ENCODE measurements at regions not wholly inside any gene's neighbourhood (a gene's known extent, or its start where the extent isn't known, plus 50 kb on each side); places are given as distances from the start of the nearest gene placed in this dataset.
"Not testable (repeated sequence)": the region's sequence is repeated elsewhere in the genome, so short reads cannot be mapped to it uniquely, and the experiment has no call there.

DNA sequence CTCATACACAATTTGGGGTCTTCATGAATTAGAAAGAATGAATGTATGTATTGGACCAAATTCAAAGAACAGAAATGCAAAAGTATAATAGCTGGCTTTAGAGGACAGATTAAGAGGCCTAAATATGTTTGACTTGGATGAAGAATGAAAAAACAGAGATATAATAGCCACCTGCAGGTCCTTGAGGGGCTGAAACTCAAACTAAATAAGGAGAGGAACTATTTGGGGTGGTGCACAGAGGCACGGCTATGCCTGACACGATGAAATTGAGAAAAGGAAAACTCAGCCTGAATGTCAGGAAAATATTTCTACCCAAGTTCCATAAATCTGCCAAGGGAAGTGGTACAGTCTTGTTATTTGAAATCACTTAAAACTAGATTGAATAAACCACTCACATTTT, 222.9 kb upstream of the DDHD1 start:
- no peak overlapping the region for H3K4me3 ChIP-seq (ENCODE audit: low read depth, low read length)

DNA sequence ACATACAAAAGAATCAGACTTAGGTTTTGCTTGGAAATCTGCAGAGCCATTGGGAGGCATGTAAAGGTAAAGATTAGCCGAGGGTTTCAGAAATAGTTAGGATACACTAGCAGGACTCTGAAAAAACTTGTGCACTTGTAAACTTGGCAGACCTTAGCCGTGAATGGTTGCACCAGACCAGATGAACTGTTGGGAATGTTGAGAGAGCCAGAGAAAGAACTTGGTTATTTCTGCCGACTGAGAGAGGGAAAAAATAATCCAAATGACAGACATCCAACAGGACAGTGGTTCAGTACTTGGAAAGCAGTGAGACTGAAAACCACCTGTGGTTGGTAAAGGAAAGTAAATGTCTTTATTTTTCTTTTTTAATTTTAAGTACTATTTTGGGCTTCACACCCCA, 222.5 kb upstream of the DDHD1 start:
- H3K4me3 ChIP-seq (ENCODE audit: low read depth, low read length) = no peak overlapping the region

DNA sequence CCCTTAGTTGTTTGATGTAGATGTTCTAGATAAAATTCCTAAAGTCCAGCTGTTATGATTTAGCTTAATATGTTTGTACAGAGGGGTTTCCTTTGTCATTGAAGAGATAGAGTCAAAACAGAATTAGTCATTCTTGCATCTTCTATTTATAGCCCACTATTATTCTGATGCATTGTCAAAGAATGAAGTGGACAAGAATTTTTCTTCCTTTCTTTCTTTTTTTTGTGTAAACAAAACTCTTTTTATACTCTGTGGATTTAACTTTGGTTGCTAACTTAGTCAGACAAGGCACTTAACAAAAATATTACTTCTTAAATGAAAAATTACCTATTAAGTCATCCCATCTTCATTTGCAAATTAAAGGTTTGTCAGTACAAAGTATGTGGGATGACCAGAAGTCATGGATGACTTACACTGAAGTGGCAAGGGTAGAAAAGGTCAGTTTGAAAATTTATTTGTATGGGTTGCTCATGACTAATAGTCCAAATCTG, 215.6 kb upstream of the DDHD1 start:
- H3K4me3 ChIP-seq (ENCODE audit: low read depth, low read length) = no peak overlapping the region

DNA sequence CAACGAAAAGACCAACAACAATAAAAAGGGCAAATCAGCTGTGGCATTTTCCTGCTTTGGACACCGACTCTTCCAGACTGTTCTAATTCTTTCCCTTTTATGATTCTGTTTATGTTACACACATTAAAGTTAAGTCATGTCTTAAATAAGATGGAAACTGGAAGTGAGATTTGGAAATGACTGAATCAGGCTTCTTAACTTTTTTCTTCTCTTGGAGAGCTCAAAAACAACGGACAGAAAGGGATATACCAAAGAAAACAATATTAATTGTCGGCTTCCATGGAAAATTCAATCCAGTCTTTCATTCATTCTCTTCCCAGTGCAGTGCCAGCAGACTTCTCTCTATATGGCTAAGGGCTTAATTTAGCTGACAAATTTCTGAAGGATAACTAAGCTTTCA, 214.9 kb upstream of the DDHD1 start:
- no peak overlapping the region for H3K4me3 ChIP-seq (ENCODE audit: low read depth, low read length)

DNA sequence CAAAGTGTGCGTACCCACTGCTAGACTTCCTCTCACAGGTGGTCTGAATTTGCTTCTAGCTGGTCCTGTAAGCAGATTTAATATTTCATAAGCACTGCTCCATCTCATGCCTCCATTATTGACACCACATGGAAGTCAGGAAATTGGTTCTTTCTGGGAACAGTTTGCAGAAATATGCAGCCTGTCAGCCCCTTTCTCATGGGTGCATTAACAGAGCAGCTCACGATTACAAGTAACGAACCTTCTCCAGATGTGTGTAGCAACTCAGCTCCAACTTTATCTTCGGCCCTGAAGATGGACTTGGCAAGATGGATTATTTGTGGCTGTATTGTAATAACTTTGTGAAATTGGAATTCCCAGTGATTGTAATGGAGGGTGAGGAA, 214.5 kb upstream of the DDHD1 start:
- H3K4me3 ChIP-seq (ENCODE audit: low read depth, low read length) = no peak overlapping the region

DNA sequence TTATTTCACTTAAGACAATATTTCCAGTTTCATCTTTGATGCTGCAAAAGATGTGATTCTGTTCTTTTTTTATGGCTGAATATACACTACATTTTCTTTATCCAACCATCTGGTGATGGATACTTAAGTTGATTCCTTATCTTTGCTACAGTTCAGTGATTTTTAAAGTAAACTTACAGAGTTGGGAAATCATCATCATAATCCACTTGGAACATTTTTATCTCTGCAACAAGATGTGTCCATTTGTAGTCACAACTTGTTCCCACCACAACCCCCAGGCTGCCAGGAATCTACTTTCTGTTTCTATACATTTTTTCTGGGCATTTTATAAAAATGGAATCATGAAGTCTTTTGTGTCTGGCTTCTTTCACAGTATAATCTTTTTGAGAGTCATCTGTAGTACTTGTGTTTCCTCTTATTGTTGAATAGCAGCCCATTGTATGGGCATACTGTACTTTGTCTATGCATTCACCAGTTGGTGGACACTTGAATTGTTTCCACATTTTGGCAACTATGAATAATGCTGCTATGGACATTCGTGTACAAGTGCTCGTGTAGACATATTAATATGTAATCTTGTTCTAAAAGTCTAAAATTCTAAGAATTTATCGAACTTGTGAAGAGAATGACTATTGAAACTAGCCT, 212.5 kb upstream of the DDHD1 start:
- no peak overlapping the region for H3K4me3 ChIP-seq (ENCODE audit: low read depth, low read length)

DNA sequence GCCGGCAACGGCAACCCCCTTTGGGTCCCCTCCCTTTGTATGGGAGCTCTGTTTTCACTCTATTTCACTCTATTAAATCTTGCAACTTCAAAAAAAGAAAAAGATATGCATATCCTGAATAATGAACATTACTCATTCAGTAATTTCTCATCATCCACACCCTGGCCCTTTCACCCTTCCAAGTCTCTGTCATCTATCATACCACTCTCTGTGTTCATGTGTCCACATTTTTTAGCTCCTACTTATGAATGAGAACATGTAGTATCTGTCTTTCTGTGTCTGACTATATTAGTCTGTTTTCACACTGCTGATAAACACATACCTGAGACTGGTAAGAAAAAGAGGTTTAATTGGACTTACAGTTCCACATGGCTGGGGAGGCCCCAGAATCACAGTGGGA, 209.8 kb upstream of the DDHD1 start:
- H3K4me3 ChIP-seq (ENCODE audit: low read depth, low read length) = not testable (repeated sequence)

DNA sequence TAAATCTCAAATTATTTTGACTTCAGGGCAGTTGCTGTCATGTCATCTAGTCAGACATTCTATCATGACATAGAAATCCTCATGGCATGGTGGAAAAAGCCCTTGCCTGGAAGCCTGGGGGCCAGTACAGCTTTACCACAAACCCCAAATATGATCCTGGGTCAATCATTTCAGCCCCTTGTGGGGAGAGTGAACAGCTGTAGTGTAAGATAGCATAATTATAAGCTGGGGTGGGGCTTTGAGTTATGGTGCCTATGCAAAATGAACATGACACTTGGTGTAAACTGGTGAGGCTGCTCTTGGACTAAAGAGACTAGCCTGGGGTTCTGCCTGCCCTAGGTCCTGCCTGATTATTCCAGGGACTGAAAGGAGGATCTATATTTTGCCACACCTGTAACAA, 207.7 kb upstream of the DDHD1 start:
- H3K4me3 ChIP-seq (ENCODE audit: low read depth, low read length) = no peak overlapping the region

DNA sequence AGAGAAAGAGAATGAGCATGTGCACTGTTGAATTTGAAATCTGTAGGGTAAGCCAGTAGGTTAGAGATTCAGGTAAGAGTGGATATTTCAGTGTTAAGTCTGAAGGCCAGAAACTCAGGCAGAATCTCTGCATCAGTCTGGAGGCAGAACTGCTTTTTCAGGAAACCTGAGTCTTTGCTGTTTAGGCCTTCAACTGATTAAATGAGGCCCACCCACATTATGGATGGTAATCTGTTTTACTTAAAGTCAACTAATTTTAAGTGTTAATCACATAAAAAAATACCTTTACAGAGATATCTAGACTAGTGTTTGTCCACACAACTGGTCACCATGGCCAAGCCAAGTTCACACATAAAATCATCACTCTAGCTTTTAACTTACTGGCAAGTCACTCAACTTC, 205.0 kb upstream of the DDHD1 start:
- no peak overlapping the region for H3K4me3 ChIP-seq (ENCODE audit: low read depth, low read length)

DNA sequence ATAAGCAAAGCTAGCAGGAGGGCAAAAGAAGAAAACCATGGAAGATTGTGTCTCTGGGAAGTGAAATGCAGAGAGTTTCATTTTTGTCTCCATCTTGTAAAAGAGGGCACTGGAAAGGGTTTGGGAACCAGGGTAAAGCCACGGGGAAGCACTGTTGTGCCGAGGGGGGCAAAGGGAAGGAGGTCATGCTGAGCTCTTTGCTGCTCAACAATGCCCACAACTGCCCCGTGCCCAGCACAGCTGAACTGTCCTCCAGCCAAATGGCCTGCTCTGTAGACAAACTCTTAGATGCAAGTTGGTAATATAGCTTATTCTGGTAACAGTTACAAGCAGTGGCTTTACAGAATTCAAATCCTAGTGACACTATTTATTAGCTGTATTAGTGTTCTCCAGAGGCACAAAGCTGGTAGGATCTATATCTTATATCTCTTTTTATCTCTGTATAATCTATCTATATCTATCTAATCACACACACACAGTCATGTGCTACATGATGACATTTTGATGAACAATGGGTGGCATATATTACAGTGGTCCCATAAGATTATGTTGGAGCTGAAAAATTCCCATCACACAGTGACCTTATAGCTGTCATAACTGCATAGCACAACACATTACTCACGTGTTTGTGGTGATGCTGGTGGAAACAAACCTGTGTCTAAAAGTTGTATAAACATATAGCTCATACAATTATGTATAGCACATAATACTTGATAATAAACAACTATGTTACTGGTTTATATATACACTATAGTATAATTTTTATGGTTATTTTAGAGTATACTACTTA, 203.4 kb upstream of the DDHD1 start:
- H3K4me3 ChIP-seq (ENCODE audit: low read depth, low read length) = no peak overlapping the region

DNA sequence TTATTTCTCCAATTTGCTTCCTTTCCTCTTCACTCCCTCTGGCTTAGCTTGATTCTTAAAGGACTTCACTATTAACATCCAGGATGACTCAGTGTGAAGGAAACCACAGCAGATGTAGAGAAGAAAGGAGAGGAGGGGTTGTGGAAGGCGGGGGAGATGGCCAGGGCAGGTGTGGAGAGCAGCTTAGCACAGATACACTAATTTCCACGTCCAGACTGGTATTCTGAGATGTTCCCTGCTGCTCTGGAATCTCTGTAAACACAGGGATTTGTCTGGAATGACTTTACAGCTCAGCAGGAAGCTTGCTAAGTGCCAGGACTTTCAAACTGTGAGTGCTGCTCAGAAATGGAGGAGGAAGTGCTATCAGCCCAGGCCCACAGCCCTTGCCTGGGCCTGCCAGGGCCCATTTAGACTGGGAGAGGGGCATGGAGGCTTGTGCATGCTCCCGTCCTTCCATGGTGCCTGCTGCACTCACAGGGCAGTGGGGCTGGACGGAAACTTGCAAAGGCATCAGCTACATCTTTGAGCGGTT, 202.5 kb upstream of the DDHD1 start:
- no peak overlapping the region for H3K4me3 ChIP-seq (ENCODE audit: low read depth, low read length)

DNA sequence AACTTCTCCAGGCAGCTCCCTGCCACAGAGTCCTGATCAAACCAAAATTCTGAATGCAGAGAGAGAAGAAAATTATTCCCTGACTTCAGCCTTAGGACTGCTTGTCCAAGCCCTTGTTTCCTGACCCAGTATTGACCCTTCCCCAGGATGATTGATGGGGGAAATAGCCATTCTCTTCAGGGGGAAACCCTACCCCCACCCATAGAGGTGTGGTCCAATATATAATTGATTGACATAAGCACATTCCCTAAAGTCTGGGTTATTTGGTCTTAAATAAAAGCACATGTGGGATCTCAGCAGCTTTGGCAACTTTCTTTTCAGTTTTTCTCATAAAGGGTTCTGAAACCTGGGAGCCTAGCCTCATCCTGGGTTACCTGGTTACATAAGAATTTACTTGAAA, 201.2 kb upstream of the DDHD1 start:
- no peak overlapping the region for H3K4me3 ChIP-seq (ENCODE audit: low read depth, low read length)

DNA sequence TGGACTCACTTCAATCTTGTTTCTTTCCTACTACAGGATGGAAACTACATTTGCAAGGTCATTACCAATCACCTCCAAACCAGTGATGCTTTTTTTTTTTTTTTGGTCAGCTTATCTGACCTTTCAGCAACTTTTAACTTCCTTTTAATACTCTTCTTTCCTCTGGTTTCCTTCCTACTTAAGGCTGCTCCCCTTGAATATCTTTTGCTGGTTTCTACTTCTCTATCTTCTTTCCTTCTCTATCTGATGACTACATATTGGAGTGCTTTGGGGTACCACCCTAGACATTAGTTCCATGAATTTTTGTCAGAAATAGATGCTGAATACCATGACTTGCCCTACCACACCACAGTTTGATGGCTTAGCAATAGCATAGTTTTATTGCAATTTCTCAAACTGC, 197.7 kb upstream of the DDHD1 start:
- no peak overlapping the region for H3K4me3 ChIP-seq (ENCODE audit: low read depth, low read length)

DNA sequence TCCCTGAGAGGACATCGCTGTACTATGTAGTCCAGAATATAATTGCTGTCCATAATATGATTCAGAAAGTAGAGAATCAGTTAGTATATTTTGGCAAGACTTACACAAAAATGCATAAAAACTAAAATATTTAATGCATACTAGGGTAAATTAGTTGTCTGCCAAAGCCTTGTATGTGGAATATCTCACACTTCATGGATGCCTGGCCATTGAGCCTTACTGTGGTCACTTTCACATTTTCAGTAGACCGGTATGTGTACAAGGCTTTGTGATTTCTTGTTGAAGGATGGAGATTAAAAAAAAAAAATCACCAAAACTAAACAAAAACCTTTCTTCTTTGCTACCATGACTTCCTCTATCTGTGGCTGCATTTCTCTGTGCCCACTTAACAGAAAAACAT, 197.3 kb upstream of the DDHD1 start:
- H3K4me3 ChIP-seq (ENCODE audit: low read depth, low read length) = no peak overlapping the region

DNA sequence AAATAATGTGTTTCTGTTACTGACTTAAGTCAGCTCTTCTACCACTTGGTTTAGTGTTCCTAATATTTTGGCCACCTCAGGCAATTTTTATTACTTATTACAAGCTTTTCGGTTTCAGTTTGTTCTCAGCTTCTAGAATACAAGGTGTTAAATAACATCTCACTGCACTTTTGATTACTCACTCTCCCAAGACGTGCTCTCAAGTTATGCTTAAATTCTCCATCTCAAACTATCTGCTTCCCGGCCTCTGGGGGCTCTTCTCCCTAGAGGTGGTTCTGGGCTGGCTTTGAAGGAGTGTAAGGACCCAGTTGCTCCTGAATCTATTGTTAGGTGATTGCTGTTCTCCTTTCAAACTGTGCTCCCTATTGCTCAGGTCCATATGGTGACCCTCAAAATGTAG, 193.9 kb upstream of the DDHD1 start:
- no peak overlapping the region for H3K4me3 ChIP-seq (ENCODE audit: low read depth, low read length)

DNA sequence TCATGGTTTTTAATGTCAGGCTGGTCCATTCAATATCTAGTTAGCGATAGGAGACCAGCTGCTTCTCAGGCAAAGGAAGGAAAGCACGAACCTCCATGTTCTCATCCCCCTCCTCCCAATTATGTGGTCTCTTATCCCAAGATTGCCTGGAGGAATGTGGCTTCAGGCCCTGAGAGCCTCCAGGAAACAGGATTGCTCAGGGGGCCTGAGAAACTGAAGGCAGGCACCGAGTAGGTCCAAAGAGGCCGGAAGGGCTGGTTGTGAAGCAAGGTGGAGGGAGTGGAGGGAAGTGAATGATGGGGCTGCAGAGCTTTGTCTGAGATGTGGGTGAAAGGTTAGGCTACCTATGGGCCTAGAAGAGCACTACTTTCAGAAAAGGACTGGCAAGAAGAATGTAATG, 188.2 kb upstream of the DDHD1 start:
- no peak overlapping the region for H3K4me3 ChIP-seq (ENCODE audit: low read depth, low read length)

DNA sequence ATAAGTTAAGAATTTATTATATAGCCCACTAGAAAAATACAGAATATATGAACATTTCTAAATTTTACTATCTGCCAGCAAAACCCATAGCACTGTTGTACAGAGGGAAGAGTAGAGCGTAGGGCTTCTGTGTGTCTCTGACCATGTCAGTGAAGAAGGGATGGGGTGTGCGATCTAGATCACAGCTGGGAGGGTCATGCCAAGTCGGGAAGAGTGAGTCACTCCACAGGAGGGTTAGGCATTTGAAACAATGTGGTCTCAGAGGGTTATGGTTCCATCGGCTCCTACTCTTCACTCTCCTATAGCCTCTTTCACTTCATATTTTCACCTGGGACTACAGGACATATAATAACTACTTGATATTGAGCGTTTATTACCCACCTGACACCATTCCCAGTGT, 185.1 kb upstream of the DDHD1 start:
- H3K4me3 ChIP-seq (ENCODE audit: low read depth, low read length) = no peak overlapping the region

DNA sequence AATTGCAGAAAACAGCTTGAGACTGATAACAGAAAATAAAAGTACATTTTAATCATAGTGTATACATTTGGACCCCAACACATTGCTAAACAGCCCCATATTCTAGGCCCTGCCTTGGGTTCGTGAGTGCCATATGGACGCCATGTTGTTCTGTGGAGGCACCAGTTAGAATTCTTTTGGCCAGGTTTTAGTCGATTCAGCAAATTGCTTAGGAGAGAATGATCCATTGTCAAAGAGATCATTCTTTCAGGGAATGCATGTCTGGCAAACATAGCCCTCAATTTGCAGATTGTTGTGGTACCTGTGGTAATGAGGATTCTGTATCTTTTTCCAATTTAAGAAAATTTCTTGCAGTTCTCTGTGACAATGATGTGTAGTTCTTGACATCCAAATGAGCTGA, 183.6 kb upstream of the DDHD1 start:
- no peak overlapping the region for H3K4me3 ChIP-seq (ENCODE audit: low read depth, low read length)

DNA sequence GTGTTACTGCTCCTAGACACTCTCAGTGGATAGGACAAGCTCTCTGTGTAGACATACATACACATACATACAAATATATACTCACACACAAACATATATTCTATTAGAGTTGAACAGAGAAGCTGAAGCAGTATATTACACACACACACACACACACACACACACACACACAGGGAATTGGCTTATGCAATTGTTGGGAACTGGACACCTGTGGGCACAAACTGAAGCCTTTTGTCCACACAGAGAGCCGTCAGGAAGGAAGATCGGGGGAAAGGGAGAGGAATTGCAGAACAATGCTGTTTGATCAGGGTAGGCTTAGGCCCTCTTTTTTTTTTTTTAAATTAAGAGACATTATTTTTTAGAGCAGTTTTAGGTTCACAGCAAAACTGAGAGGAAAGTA, 180.7 kb upstream of the DDHD1 start:
- no peak overlapping the region for H3K4me3 ChIP-seq (ENCODE audit: low read depth, low read length)

DNA sequence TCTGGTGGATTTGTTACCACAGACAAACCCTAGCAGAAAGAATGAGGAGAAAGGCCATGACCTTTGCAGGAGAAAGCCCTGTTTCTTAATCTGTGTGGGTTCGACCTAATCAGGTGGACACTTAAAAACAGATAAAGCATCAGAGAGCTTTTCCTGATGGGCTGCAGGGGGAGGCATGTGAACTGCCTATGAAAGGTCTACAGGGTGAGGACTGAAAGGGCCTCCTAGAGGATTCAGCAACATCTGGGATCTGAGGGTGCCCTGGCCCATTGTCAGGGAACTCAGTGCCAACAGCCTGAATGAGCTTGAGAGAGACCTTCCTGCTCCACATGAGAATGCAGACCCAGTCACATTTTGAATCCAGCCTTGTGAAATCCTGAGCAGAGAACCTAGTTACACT, 178.8 kb upstream of the DDHD1 start:
- no peak overlapping the region for H3K4me3 ChIP-seq (ENCODE audit: low read depth, low read length)

DNA sequence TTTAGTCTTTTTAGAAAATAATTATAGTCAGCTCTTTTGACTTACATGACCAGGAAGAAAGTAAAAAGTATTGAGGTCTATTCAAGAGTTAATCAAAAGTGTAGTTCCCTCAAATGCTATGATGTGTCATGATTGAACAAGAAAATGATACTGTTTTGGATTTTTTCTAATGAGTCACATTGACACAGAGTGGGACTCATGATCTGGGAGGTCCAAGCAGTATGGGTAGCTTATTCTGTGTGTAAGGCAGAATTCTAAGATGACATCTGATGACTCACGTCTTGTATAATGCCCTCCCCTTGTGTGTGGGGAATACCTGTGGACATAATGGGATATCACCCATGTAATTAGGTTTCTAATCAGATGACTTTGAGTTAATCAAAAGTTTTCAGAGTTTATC, 178.1 kb upstream of the DDHD1 start:
- H3K4me3 ChIP-seq (ENCODE audit: low read depth, low read length) = no peak overlapping the region

DNA sequence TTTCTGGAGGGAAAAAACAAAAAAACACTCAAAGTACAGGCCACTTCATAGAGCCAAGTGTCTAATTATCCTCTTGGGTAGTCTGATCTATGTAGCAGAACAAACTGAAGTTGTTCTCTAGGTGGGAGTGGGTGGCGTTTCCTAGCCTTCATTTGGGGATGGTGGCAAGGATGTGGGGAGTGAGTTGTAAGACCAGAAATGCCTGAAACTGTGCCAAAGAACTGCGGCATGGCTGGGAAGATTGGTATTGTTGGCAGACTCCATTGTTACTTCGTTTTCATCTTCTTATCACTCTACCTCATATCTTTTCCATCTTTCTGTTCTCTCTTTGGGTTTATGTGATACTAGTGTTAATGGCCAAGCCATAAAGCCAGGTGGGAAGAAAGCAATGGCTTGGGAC, 177.3 kb upstream of the DDHD1 start:
- H3K4me3 ChIP-seq (ENCODE audit: low read depth, low read length) = no peak overlapping the region

DNA sequence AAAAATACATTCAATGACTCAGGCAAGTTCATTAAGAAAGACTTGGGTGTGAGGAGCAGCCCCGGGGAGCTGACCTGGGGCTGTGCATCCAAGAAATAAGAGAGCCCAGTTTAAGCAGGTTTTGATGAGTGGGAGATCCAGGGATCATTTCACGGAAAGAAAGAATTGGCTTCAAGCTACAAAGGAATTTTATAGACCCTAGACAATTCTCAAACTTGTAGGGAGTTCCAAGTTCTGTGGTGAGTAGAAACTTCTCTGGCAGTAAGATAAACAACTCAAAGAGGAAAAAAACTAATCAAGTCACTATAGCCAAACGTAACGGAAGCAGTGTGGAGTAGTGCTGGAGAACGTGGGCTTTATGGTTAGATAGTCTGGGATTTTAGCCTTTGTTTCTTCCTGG, 175.7 kb upstream of the DDHD1 start:
- no peak overlapping the region for H3K4me3 ChIP-seq (ENCODE audit: low read depth, low read length)

Data from iPS-11a (cell line).